Activated T-helper 1 cell treated with anti-CD3 and anti-CD28 coated beads, Interleukin-12 subunit alpha, Interleukin-12 subunit beta, Interleukin-2, Interleukin-4 antibody, amounts not matched to agents 30 ng/mL and 10 ng/mL and 1 ng/mL, durations not matched to agents 14 hours and 24 hours and 36 hours (primary cell): ENCODE measurements at regions not wholly inside any gene's neighbourhood (a gene's known extent, or its start where the extent isn't known, plus 50 kb on each side); places are given as distances from the start of the nearest gene placed in this dataset.

Source experiments
- DNase-seq: peaks from one replicate; pipeline ENCODE4 v3.0.0; 2021; ENCODE audit warnings: low spot score
- H3K27ac Mint-ChIP-seq: one replicate; pipeline ENCODE4 v1.8.0; 2021; ENCODE audit warnings: mild to moderate bottlenecking, mixed read lengths
- H3K27me3 Mint-ChIP-seq: one replicate; pipeline ENCODE4 v1.8.0; 2022; ENCODE audit warnings: mild to moderate bottlenecking, moderate library complexity, mixed read lengths; ENCODE audit not compliant: insufficient read depth
- H3K36me3 Mint-ChIP-seq: one replicate; pipeline ENCODE4 v1.8.0; 2021; ENCODE audit warnings: low read depth, mixed read lengths
- H3K4me1 Mint-ChIP-seq: one replicate; pipeline ENCODE4 v1.8.0; 2021; ENCODE audit warnings: low read depth, mixed read lengths
- H3K4me3 Mint-ChIP-seq: one replicate; pipeline ENCODE4 v1.8.0; 2021; ENCODE audit warnings: mild to moderate bottlenecking, moderate library complexity, mixed read lengths
- H3K9me3 Mint-ChIP-seq: one replicate; pipeline ENCODE4 v1.8.0; 2021; ENCODE audit warnings: mixed read lengths
- intact Hi-C: fragments of 100-400 bp; cut with micrococcal nuclease; formaldehyde crosslinking; loops from one replicate; pipeline ENCODE4 v1.15.1; 2024

DNA sequence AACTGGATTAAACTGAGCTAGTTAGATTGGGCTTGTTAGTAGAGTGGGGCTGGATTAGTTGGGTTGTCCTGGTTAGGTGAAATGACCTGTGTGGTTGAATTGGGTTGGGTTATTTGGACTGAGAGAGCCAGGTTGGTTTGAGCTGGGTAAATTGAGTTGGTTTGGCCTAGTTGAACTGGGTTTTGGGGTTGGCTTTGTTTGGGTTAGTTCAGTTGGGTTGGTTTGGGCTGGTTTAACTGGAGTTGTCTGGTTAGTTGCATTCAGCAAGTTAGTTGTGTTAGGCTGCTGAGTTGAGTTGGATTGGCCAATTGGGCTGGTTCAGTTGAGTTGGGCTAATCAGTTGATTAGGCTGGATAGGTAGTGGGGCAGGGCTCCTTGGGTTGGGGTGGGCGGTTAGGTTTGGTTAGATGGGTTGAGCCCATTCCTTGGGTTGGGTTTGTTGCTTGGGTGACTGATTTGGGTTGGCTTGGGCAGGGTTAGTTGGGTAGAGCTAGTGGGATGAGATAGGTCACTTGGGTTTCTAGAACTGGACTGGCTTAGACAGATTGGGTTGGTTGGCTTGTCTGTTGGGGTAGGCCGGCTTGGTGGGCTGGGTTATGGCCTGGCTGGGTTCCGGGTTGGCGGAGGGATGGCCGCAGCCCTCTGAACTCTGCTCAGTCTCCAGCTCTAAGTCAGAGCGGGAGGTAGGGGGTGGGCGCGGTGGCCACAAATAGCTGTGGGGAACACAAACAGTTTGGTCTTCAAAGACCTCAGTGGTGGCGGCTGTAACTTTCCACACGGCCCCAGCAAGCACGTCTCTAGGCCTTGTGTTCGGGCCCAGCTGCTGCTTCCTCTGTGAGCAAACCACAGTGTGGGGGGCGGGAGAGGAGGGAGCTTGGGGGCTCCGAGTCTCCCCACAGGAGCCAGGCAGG lies 67.2 kb upstream of the RUNX3 start:
- Mint-ChIP-seq H3K36me3 (peaks cover 13% of the 10 kb centered on the region), H3K4me1 (peaks cover 71% of the 10 kb centered on the region), H3K27me3 (no peaks in the 10 kb centered on the region), H3K27ac (peak overlapping the region; percentile 67), H3K9me3 (peaks cover 10% of the 10 kb centered on the region), H3K4me3 (no peak overlapping the region)
- intact Hi-C loops: no loop called here
- no peak for DNase-seq

DNA sequence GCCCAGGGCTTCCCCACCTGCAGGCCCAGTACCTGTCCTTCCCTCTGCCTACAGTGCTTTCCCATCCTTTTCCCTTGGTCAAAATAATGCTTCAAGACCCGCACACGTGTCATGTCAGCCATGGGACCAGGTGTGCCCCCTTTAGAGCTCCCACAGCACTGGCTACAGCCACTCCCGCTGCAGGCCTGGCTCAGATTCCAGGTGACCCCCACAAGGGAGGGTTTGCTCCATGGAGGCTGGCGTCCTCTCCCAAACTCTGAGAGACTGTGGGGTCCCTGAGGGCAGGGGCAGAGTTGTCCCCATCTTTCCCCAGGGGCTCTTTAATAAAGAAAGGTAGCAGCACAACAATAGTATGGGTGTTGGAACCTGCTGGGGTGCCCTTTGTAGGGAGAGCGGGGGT lies 66.4 kb upstream of the RUNX3 start:
- no peaks in the 10 kb centered on the region for H3K27me3 Mint-ChIP-seq
- peak overlapping the region; percentile 41 for H3K4me3 Mint-ChIP-seq

DNA sequence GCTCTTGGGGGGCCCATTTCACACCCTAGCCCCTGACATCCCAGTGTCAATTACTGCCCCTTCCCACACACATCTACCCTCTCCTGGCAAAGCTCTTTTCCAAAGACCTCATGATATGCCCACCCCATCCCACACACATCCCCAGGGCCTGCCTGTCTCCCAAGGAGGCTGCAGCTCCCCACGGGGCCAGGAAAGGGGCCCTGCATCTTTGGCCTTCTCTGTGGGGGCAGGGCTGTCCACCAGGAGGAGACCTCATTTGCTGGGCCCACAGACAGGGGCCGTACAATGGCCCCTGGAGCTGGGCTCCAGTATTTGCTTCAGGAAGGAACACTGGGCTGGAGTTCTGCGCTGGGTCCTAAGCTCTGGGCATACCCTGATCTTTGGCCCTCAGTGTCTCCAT lies 65.6 kb upstream of the RUNX3 start:
- H3K4me1 Mint-ChIP-seq: peaks cover 77% of the 10 kb centered on the region

More for the DNA sequence above, 66.4 kb upstream of the RUNX3 start:
- Mint-ChIP-seq H3K4me1 (peaks cover 77% of the 10 kb centered on the region), H3K9me3 (peaks cover 10% of the 10 kb centered on the region), H3K36me3 (peaks cover 13% of the 10 kb centered on the region), H3K27ac (peak overlapping the region; percentile 84)
- DNase-seq: no peak
- intact Hi-C loops: no loop called here

DNA sequence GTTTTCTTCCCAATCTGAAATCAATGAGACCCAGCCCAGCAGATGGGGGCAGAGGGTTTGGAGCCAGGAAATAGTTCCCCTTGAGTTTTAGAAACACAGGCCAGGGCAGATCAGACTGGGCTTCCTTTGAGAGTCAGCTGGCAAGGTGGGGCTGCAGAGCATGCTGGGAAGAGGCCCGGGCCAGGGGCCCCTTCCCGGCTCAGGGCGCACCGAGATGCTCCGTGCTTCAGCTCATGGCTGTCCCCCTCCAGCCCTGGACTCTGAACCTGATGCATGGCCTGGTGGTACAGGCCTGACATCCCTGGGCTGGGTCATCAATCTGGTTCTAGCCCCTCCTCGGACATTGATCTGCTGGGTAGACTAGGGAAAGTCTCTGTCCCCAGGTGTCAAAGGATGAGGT lies 65.1 kb upstream of the RUNX3 start:
- no peak for DNase-seq
- Mint-ChIP-seq H3K27ac (peak overlapping the region; percentile 59), H3K27me3 (no peaks in the 10 kb centered on the region), H3K4me3 (no peak overlapping the region), H3K36me3 (peaks cover 13% of the 10 kb centered on the region), H3K4me1 (peaks cover 81% of the 10 kb centered on the region), H3K9me3 (peaks cover 10% of the 10 kb centered on the region)
- intact Hi-C loops: no loop called here

More for the DNA sequence above, 65.6 kb upstream of the RUNX3 start:
- Mint-ChIP-seq H3K27ac (peak overlapping the region; percentile 84), H3K4me3 (peak overlapping the region; percentile 38), H3K9me3 (peaks cover 10% of the 10 kb centered on the region), H3K27me3 (no peaks in the 10 kb centered on the region), H3K36me3 (peaks cover 13% of the 10 kb centered on the region)
- DNase-seq: no peak
- intact Hi-C loops: no loop called here

DNA sequence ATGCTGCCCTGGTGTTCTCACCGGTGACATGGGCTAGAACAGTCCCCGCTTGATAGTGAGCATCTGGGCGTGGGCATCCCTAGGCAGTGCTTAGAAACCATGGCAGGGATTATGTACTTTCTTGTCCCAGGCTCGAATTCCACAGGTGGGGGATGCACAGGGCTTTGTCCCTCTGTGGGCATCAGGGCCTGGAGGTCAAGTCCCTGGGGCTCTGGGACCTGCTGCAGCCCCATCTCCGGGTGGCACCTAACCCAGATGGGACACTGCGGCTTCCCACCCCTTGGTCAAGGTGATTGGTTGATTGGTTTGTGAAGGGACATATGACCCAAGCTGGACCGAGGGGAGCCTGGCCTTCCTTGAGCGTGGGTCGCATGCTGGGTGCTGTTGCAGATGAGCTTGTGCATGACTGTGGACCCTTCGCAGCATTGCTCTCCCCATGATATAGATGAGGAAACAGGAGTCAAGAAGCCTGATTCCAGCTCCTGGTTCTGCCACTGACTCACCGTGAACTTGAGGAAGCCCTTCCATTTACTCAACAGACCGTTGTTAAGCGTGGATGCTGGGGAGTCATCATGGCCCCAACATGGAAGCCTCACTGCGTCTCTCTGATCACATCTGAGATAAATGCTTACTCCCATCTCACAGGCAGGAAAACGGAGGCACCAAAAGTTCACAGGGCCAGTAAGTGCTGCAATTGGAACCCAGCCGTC lies 64.0 kb upstream of the RUNX3 start:
- Mint-ChIP-seq H3K4me3 (no peak overlapping the region), H3K9me3 (peaks cover 10% of the 10 kb centered on the region), H3K36me3 (peaks cover 14% of the 10 kb centered on the region), H3K27ac (peak overlapping the region; percentile 42), H3K27me3 (no peaks in the 10 kb centered on the region), H3K4me1 (peaks cover 80% of the 10 kb centered on the region)
- intact Hi-C loops: loop anchor here (2.0 kb wide), 1 partner anchor 29 kb away; no protein-coding TSS in a partner anchor
- no peak for DNase-seq

DNA sequence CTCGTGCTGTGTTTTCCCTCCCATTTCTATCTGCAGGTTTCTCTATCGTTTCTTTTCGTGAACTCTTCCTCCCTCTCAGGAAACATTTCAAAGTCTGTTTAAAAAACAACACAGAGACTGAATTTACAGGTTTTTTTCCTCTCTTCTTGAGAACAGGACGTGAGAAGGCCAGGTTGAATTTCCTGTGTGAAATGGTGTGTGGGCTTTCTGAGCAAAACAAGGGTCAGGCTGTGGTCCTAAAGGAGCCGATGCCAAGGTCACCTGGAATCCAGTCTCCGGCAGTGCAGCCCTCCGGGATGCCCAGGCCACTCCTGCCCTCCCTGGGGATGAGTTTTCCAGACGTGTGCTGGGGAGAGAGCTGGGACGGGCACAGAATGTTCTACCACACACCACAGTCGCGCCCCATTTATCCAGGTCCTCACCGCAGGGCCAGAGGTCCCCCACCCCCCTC lies 62.7 kb upstream of the RUNX3 start:
- DNase-seq: no peak
- no peaks in the 10 kb centered on the region for H3K27me3 Mint-ChIP-seq
- intact Hi-C loops: loop anchor here (1.0 to 2.0 kb wide), 3 partner anchors 30 to 37 kb away; no protein-coding TSS in a partner anchor
- peaks cover 10% of the 10 kb centered on the region for H3K9me3 Mint-ChIP-seq
- H3K4me1 Mint-ChIP-seq: peaks cover 88% of the 10 kb centered on the region
- H3K4me3 Mint-ChIP-seq: peak overlapping the region; percentile 72
- peak overlapping the region; percentile 99 for H3K27ac Mint-ChIP-seq
- H3K36me3 Mint-ChIP-seq: peaks cover 17% of the 10 kb centered on the region

DNA sequence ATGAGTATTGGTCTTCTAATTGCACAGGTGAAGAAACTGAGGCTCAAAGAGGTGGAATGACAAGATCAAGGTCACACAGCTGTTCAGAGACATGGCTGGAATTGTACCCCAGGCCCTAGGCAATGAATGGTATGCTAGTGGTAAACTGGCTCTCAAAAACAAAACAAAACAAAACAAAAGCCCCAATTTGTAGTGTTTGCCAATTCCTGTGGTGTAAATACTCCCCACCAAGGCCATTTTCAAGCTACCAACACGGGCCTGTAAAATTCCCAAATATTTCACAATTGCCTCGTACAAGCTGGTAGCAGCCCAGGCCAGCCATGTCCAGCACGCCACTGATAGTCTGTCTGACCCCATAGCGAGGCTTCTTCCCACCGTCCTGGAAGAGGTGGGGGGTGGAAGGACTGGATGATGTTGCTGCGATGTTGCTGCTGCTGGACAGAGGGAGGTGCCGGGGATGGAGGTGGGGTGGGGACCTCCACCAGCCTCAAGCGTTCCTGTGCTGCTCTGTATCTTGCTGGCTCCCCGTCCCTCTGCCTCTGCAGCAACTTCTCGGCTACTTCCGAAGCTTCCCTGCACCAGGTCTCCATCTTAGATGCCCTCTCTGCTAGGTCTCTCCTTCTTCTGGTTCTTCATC lies 62.2 kb upstream of the RUNX3 start:
- Mint-ChIP-seq H3K4me1 (peaks cover 88% of the 10 kb centered on the region), H3K27me3 (no peaks in the 10 kb centered on the region), H3K9me3 (peaks cover 8% of the 10 kb centered on the region), H3K27ac (peak overlapping the region; percentile 99), H3K36me3 (peaks cover 16% of the 10 kb centered on the region), H3K4me3 (peak overlapping the region; percentile 72)
- no peak for DNase-seq
- intact Hi-C loops: loop anchor here (1.0 to 2.0 kb wide), 3 partner anchors 31 to 37 kb away; no protein-coding TSS in a partner anchor

DNA sequence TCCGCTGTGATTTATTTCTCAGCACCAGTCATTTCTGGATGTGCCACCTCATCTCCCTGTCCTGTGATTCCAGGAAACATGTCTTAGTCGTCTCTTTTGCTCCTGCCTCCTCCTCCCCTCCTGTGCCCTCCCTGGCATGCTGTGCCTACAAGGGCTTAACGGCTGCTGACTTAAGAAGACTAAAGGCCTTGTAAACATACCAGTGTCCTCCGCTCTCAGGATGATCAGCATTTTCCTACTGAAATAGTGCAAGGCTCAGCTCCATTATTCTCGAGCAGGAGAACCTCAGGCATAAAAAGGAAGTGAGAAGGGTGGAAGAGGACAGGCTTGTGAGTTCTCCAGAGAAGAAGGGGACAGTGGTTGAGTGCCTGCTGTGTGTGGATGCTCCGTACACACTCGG lies 61.6 kb upstream of the RUNX3 start:
- no peak for DNase-seq
- Mint-ChIP-seq H3K9me3 (peaks cover 2% of the 10 kb centered on the region), H3K36me3 (peaks cover 11% of the 10 kb centered on the region), H3K27me3 (no peaks in the 10 kb centered on the region), H3K4me1 (peaks cover 87% of the 10 kb centered on the region), H3K27ac (peak overlapping the region; percentile 99), H3K4me3 (peak overlapping the region; percentile 71)
- intact Hi-C loops: loop anchor here (1.0 to 2.0 kb wide), 4 partner anchors 31 to 59 kb away; no protein-coding TSS in a partner anchor

DNA sequence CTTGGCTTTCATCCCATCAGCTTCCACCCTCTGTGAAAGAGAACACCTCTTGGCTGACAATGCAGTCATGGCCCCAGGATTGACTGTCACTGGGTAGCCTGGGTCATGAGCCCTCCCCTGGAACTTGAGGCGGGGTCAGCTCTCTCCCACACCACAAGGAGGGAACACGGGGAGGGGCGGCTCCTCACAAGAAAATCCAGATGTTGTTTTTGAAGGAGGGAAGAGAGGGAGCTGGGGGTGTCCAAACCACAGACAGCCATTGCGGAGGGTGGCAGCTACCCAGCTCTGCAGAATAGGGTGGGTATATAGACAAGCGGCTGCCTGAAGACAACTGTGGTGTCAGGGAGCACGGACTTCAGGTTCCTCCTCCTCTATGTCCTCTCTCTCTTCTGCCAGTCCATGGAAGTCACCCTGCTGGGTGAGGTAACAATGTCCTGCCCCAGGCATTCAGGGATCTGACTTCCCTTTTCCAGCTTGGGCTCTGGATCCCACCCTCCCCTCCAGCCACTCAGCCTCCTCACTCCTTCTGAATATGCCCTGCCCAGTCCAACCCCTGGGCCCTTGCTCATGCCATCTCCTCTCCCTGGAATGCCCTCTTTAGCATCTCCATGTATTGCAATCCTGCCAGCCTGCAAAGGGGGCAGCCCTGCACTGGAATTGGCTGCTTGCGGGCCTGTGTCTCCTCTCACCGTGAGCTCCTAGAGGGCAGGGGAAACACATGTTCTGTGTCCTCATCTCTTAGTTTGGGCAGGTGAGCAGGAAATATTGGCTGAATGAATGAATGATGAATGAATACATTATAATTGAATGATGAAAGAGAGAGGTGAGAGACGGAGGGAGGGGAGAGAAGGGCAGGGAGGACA lies 60.9 kb upstream of the RUNX3 start:
- intact Hi-C loops: loop anchor here (2.0 kb wide), 1 partner anchor 58 kb away; no protein-coding TSS in a partner anchor
- peaks cover 87% of the 10 kb centered on the region for H3K4me1 Mint-ChIP-seq
- no peak for DNase-seq
- H3K36me3 Mint-ChIP-seq: peaks cover 5% of the 10 kb centered on the region
- no peaks in the 10 kb centered on the region for H3K9me3 Mint-ChIP-seq
- peak overlapping the region; percentile 3 for H3K4me3 Mint-ChIP-seq
- no peaks in the 10 kb centered on the region for H3K27me3 Mint-ChIP-seq
- peak overlapping the region; percentile 99 for H3K27ac Mint-ChIP-seq

DNA sequence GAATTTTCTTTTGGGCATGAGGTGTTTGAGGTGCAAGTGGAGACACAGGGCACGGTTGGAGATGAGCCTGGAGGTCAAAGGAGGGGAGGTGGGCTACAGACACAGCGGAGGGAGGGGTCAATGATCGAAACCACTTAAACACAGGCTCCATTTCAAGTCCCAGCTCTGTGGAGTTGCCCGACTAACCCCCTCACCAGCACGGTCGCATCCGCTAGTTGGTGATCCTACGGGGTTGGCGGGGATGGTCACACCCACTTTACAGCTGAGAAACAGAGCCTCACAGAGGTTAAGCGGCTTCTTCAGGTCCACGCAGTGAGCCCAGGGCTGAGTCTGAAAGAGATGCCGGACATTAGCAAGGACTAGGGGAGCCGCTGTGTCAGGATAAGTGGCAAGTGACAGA lies 60.1 kb upstream of the RUNX3 start:
- intact Hi-C loops: loop anchor here (2.0 kb wide), 1 partner anchor 57 kb away; no protein-coding TSS in a partner anchor
- Mint-ChIP-seq H3K4me1 (peaks cover 90% of the 10 kb centered on the region), H3K27me3 (no peaks in the 10 kb centered on the region), H3K36me3 (peaks cover 4% of the 10 kb centered on the region), H3K4me3 (no peak overlapping the region), H3K27ac (peak overlapping the region; percentile 78), H3K9me3 (no peaks in the 10 kb centered on the region)
- no peak for DNase-seq

DNA sequence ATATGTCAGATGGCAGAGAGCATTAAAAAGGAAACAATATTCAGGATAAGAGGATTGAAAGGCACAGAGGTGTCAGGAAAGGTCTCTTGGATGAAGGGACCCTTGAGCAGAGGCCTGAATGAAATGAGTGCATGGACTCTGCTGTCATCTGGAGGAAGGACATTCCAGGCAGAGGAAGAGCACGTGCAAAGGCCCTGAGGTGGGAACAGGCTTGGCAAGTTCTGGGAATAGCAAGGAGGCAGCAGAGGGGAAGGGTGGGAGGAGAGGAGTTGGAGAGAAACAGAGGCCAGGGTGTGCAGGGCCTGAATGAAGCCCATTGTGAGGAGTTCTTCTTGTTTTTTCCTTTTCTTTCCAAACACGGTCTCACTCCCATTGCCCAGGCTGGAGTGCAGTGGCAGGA lies 59.0 kb upstream of the RUNX3 start:
- intact Hi-C loops: no loop called here

DNA sequence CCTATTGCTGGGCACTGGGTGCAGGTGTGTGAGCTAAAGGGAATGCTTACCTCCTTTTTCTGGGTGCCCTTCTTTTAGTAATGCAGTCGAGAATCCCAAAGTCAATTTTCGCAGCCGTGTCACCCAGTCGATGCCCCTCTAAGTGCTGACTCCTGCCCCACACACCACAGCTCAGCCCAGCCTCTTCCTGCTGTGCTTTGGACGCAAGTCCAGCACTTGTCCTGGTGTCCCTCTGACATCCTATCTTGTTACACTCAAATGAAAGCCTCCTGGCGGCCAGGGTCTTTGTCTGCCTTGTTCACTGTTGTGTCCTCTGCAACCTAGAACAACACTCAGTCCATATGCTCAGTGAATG lies 58.5 kb upstream of the RUNX3 start:
- no peaks in the 10 kb centered on the region for H3K27me3 Mint-ChIP-seq
- peaks cover 4% of the 10 kb centered on the region for H3K36me3 Mint-ChIP-seq
- intact Hi-C loops: loop anchor here (1.0 kb wide), 1 partner anchor 8 kb away; no protein-coding TSS in a partner anchor
- DNase-seq: no peak
- H3K9me3 Mint-ChIP-seq: no peaks in the 10 kb centered on the region
- peaks cover 97% of the 10 kb centered on the region for H3K4me1 Mint-ChIP-seq
- H3K4me3 Mint-ChIP-seq: no peak overlapping the region
- peak overlapping the region; percentile 76 for H3K27ac Mint-ChIP-seq

More for the DNA sequence above, 59.0 kb upstream of the RUNX3 start:
- H3K36me3 Mint-ChIP-seq: peaks cover 4% of the 10 kb centered on the region
- peak overlapping the region; percentile 8 for H3K4me3 Mint-ChIP-seq
- H3K27ac Mint-ChIP-seq: peak overlapping the region; percentile 76
- no peak for DNase-seq
- H3K27me3 Mint-ChIP-seq: no peaks in the 10 kb centered on the region
- peaks cover 97% of the 10 kb centered on the region for H3K4me1 Mint-ChIP-seq
- H3K9me3 Mint-ChIP-seq: no peaks in the 10 kb centered on the region
